HepG2 (cell line): ENCODE measurements at regions not wholly inside any gene's neighbourhood (a gene's known extent, or its start where the extent isn't known, plus 50 kb on each side); places are given as distances from the start of the nearest gene placed in this dataset.

Experiments
- ATAC-seq: fragments of 200-7000 bp; cut with Tn5 transposase; 3 replicates; pipeline ENCODE4 v1.9.1; 2020; ENCODE audit warnings: mild to moderate bottlenecking, moderate library complexity
- BruUV-seq: library from RNA; stranded (reverse); fragments of 400-500 nt; replicated peaks from 2 replicates; lab custom pipeline; 2021; lab: Mats Ljungman, UMichigan
- CTCF ChIA-PET: fragments of 300-600 bp; formaldehyde crosslinking; extraction: SDS; loops from one replicate; lab custom pipeline; 2021; ENCODE audit warnings: low total read pairs, inconsistent platforms, low intra/inter-chr PET ratio; lab: Yijun Ruan, JAX
- POLR2A ChIA-PET: fragments of 350-600 bp; sonication (Branson Sonifier 250); formaldehyde crosslinking; loops from one replicate; lab custom pipeline; 2020; ENCODE audit warnings: antibody characterized with exemption, inconsistent platforms; lab: Yijun Ruan, JAX
- DNase-seq: peaks from one replicate; pipeline ENCODE4 v3.0.0-alpha.2; 2015; ENCODE audit warnings: low spot score
- FAIRE-seq: peaks from 3 replicates; lab custom pipeline; 2011; peaks lifted over from hg19 to GRCh38; lab: Jason Lieb, UNC
- H2AFZ ChIP-seq: one replicate; pipeline ENCODE4 v1.6.1; 2011; ENCODE audit warnings: low read length, inconsistent platforms
- H3K27ac ChIP-seq: fragments of 300-600 bp; 3 replicates; pipeline ENCODE4 v1.8.0; 2011; ENCODE audit warnings: mixed run types, mild to moderate bottlenecking, mixed read lengths, low read length, inconsistent platforms; ENCODE audit not compliant: insufficient read depth; ENCODE audit errors: extremely low read length
- H3K27me3 ChIP-seq, 2 experiments: fragments of 200-600 bp in 1 of 2; 2 replicates in 1 of 2; 3 replicates in 1 of 2; pipeline versions ENCODE4 v1.6.0 to v1.8.0; 2011; ENCODE audit warnings: low read length in 2 of 2, mild to moderate bottlenecking in 2 of 2, moderate library complexity in 2 of 2, inconsistent platforms in 1 of 2; ENCODE audit not compliant: insufficient read depth in 2 of 2, control insufficient read depth in 1 of 2
- H3K36me3 ChIP-seq, 2 experiments: fragments of 200-600 bp in 1 of 2; replicated peaks in 1 of 2; 2 replicates in 1 of 2; 3 replicates in 1 of 2; pipeline versions ENCODE4 v1.5.1 to v1.8.0; 2011; ENCODE audit warnings: low read length in 2 of 2, inconsistent platforms in 1 of 2; ENCODE audit not compliant: insufficient read depth in 2 of 2, control insufficient read depth in 1 of 2
- H3K4me1 ChIP-seq: 2 replicates; pipeline ENCODE4 v1.5.1; 2012; ENCODE audit warnings: low read length, inconsistent platforms; ENCODE audit not compliant: insufficient read depth
- H3K4me2 ChIP-seq: 2 replicates; pipeline ENCODE4 v1.6.0; 2011; ENCODE audit warnings: low read depth, low read length, inconsistent platforms
- H3K4me3 ChIP-seq, 3 experiments: fragments of 200-600 bp in 1 of 3; sonication (generic), shearing (Covaris generic) in 1 of 3; replicated peaks in 1 of 3; 2 replicates each; pipeline ENCODE4 v1.5.1; 2011 to 2016; ENCODE audit warnings: low read length in 3 of 3, inconsistent platforms in 2 of 3, low read depth in 2 of 3, mild to moderate bottlenecking in 2 of 3, control low read depth in 1 of 3, mixed read lengths in 1 of 3; ENCODE audit not compliant: insufficient read depth in 1 of 3
- H3K79me2 ChIP-seq: one replicate; pipeline ENCODE4 v1.6.1; 2011; ENCODE audit warnings: low read length, inconsistent platforms; ENCODE audit not compliant: insufficient read depth
- H3K9ac ChIP-seq: 2 replicates; pipeline ENCODE4 v1.6.0; 2011; ENCODE audit warnings: mild to moderate bottlenecking, low read depth, low read length, inconsistent platforms; ENCODE audit not compliant: insufficient read depth
- H3K9me3 ChIP-seq: 2 replicates; pipeline ENCODE4 v1.5.1; 2012; ENCODE audit warnings: mild to moderate bottlenecking, low read length
- H4K20me1 ChIP-seq: 2 replicates; pipeline ENCODE4 v1.6.0; 2011; ENCODE audit warnings: inconsistent platforms, mild to moderate bottlenecking, low read length, moderate library complexity; ENCODE audit not compliant: insufficient read depth
- FIP1L1 ChIP-seq: fragments of 200-400 bp; formaldehyde crosslinking; IDR thresholded peaks from 2 replicates; pipeline ENCODE4 v1.6.1; 2018; ENCODE audit warnings: low read depth, mild to moderate bottlenecking, low read length, moderate library complexity, borderline replicate concordance; ENCODE audit not compliant: insufficient read depth
- NR1H2 ChIP-seq: sonication (generic); formaldehyde crosslinking; IDR thresholded peaks from 2 replicates; pipeline ENCODE4 v1.8.1; 2022; ENCODE audit warnings: low read depth, missing genetic modification reagents, borderline replicate concordance
- ZHX2 ChIP-seq, 2 experiments: sonication (generic) in 1 of 2; formaldehyde crosslinking in 1 of 2; IDR thresholded peaks; 2 replicates each; pipeline versions ENCODE4 v1.6.1 to v1.9.0; 2014 to 2022; ENCODE audit warnings: antibody characterized with exemption in 1 of 2, borderline replicate concordance in 1 of 2, inconsistent platforms in 1 of 2, low read depth in 1 of 2, missing genetic modification reagents in 1 of 2
- ZNF251 ChIP-seq: sonication (generic); formaldehyde crosslinking; IDR thresholded peaks from 2 replicates; pipeline ENCODE4 v1.9.0; 2021; ENCODE audit warnings: mild to moderate bottlenecking, missing genetic modification reagents
- ZNF264 ChIP-seq: sonication (generic); formaldehyde crosslinking; IDR thresholded peaks from 2 replicates; pipeline ENCODE4 v1.4.0; 2020; ENCODE audit warnings: missing genetic modification reagents
- ZNF737 ChIP-seq: sonication (generic); formaldehyde crosslinking; IDR thresholded peaks from 2 replicates; pipeline ENCODE4 v1.5.0; 2020; ENCODE audit warnings: missing genetic modification reagents, mild to moderate bottlenecking, borderline replicate concordance
- ZNF75D ChIP-seq: sonication (generic); formaldehyde crosslinking; IDR thresholded peaks from 2 replicates; pipeline ENCODE4 v1.8.1; 2023; ENCODE audit warnings: missing genetic modification reagents, mild to moderate bottlenecking, borderline replicate concordance
- ZNF850 ChIP-seq: sonication (generic); formaldehyde crosslinking; conservative IDR thresholded peaks from 2 replicates; pipeline ENCODE4 v1.9.0; 2021; ENCODE audit warnings: mild to moderate bottlenecking, missing genetic modification reagents
- WGBS: methylation state at CpG from one replicate; pipeline ENCODE4 v1.1.6; 2017; ENCODE audit warnings: low lambda C conversion rate; 5-methylcytosine and 5-hydroxymethylcytosine counted together
- in situ Hi-C: cut with HindIII; loops from 2 replicates; pipeline ENCODE4 v1.10.0; 2017; ENCODE audit warnings: low pct_unique_long_range_greater_than_20kb; ENCODE audit not compliant: extremely low pct_ligation_motif_present
- intact Hi-C: fragments of 100-400 bp; cut with micrococcal nuclease; formaldehyde crosslinking; loops from one replicate; pipeline ENCODE4 v1.10.0; 2022; ENCODE audit not compliant: unreplicated experiment

GRCh38 chr4:52202931-52203330 lies 151.8 kb downstream of the SPATA18 start (continued):
- TF ChIP-seq ZHX2 (IDR thresholded peaks at IDR 0.05; ENCODE audit: low read depth) = no peak
- no peak for TF ChIP-seq ZHX2 (CRISPR knock-in tag; IDR thresholded peaks at IDR 0.05; ENCODE audit: borderline replicate concordance)
- no peak for TF ChIP-seq ZNF264 (CRISPR knock-in tag)
- no peak for TF ChIP-seq ZNF251 (CRISPR knock-in tag)

- DNase-seq = no peak
- intact Hi-C loops = no loop called here
- no TSS peak for BruUV-seq
Observed at GRCh38 chr4:52203351-52203750, 152.2 kb downstream of the SPATA18 start.

More at GRCh38 chr4:52203351-52203750, 152.2 kb downstream of the SPATA18 start:
- 78% methylated on average over 1 of the region's 1 CpG for WGBS
- H3K4me1 ChIP-seq = peaks cover 12% of the 10 kb centered on the region
- no peaks in the 10 kb centered on the region for H3K9me3 ChIP-seq
- in situ Hi-C loops = no loop called here
- 0 out of 5 replicates have a peak, but pooled peaks cover 0 to under 1% of the 10 kb centered on the region in 2 experiments for H3K27me3 ChIP-seq
- no peak overlapping the region for H3K9ac ChIP-seq
- no peak overlapping the region for H2AFZ ChIP-seq
- CTCF ChIA-PET = no interaction called here
- no peaks in the 10 kb centered on the region for H3K79me2 ChIP-seq
- H3K4me3 ChIP-seq = no peak overlapping the region
- no peaks in the 10 kb centered on the region for H3K36me3 ChIP-seq
- POLR2A ChIA-PET = no interaction called here
- H3K4me2 ChIP-seq = no peak overlapping the region
- no peak for FAIRE-seq
- no peak overlapping the region for H3K27ac ChIP-seq
- no peak for ATAC-seq
- no peak for TF ChIP-seq ZNF737
- no peak for TF ChIP-seq FIP1L1
- no peak for TF ChIP-seq ZNF75D
- no peak for TF ChIP-seq NR1H2 (CRISPR knock-in tag)
- no peak for TF ChIP-seq ZNF850 (CRISPR knock-in tag)
- TF ChIP-seq, all 625 proteins: peak for 0
- no peaks in the 10 kb centered on the region for H4K20me1 ChIP-seq
